HCT116 (cell line): ENCODE measurements at regions not wholly inside any gene's neighbourhood (a gene's known extent, or its start where the extent isn't known, plus 50 kb on each side); places are given as distances from the start of the nearest gene placed in this dataset.

Source experiments
- ATAC-seq: fragments of 200-7000 bp; cut with Tn5 transposase; 2 replicates; pipeline ENCODE4 v1.9.1; 2020; ENCODE audit warnings: mild to moderate bottlenecking, moderate library complexity
- BruUV-seq: library from RNA; stranded (reverse); fragments of 400-500 nt; replicated peaks from 2 replicates; lab custom pipeline; 2021; lab: Mats Ljungman, UMichigan
- CTCF ChIA-PET: fragments of 300-600 bp; sonication (Branson Sonifier 250); formaldehyde crosslinking; loops from one replicate; lab custom pipeline; 2021; ENCODE audit warnings: antibody characterized with exemption; lab: Charles Lee
- POLR2A ChIA-PET: fragments of 300-600, 350-600 bp; sonication (Branson Sonifier 250); formaldehyde crosslinking; loops from one replicate; lab custom pipeline; 2021; ENCODE audit warnings: antibody characterized with exemption; lab: Charles Lee
- RAD21 ChIA-PET, 2 experiments: fragments of 300-600 bp; sonication (Branson Sonifier 250); formaldehyde crosslinking; loops; one replicate each; lab custom pipeline; 2023; ENCODE audit warnings: low total read pairs in 2 of 2; ENCODE audit not compliant: uncharacterized antibody in 2 of 2, unreplicated experiment in 2 of 2, low non-redundant PET in 1 of 2; lab: Charles Lee
- DNase-seq: peaks from one replicate; pipeline ENCODE4 v3.0.0-alpha.2; 2010; ENCODE audit warnings: low read depth, low spot score
- H2AFZ ChIP-seq: fragments of 200-600 bp; shearing (Covaris generic), sonication (generic); 2 replicates; pipeline ENCODE4 v1.6.1; 2017; ENCODE audit warnings: low read depth, mixed run types, mixed read lengths, antibody characterized with exemption, low read length; ENCODE audit not compliant: poor library complexity, severe bottlenecking
- H3K27ac ChIP-seq: 2 replicates; pipeline ENCODE4 v1.5.1; 2012; ENCODE audit warnings: low read depth, low read length
- H3K27me3 ChIP-seq: fragments of 200-600 bp; sonication (generic); 2 replicates; pipeline ENCODE4 v1.6.1; 2016; ENCODE audit warnings: mixed run types, low read length, mixed read lengths; ENCODE audit not compliant: insufficient read depth
- H3K36me3 ChIP-seq, 2 experiments: fragments of 200-500 bp in 1 of 2; fragments of 200-600 bp in 1 of 2; sonication (Bioruptor generic) in 1 of 2; sonication (generic) in 1 of 2; 2 replicates each; pipeline versions ENCODE4 v1.5.1 to v1.6.1; 2014 to 2016; ENCODE audit warnings: low read length in 2 of 2, inconsistent platforms in 1 of 2, mixed read lengths in 1 of 2, mixed run types in 1 of 2; ENCODE audit not compliant: insufficient read depth in 2 of 2, control insufficient read depth in 1 of 2
- H3K4me1 ChIP-seq, 2 experiments: fragments of 200-600 bp in 1 of 2; sonication (generic) in 1 of 2; 2 replicates each; pipeline versions ENCODE4 v1.5.1 to v1.6.1; 2012 to 2017; ENCODE audit warnings: low read length in 2 of 2, inconsistent platforms in 1 of 2, mild to moderate bottlenecking in 1 of 2, mixed read lengths in 1 of 2, mixed run types in 1 of 2, moderate library complexity in 1 of 2; ENCODE audit not compliant: insufficient read depth in 2 of 2, control insufficient read depth in 1 of 2
- H3K4me2 ChIP-seq: fragments of 200-600 bp; sonication (generic); 2 replicates; pipeline ENCODE4 v1.6.1; 2017; ENCODE audit warnings: mixed run types, low read length, mixed read lengths
- H3K4me3 ChIP-seq, 2 experiments: fragments of 200-600 bp in 1 of 2; sonication (generic) in 1 of 2; replicated peaks in 1 of 2; 2 replicates each; pipeline ENCODE4 v1.5.1; 2011 to 2016; ENCODE audit warnings: low read length in 2 of 2, control low read depth in 1 of 2, low read depth in 1 of 2, mild to moderate bottlenecking in 1 of 2, mixed read lengths in 1 of 2, mixed run types in 1 of 2
- H3K79me2 ChIP-seq: fragments of 200-600 bp; sonication (generic); 2 replicates; pipeline ENCODE4 v1.6.1; 2017; ENCODE audit warnings: mild to moderate bottlenecking, mixed run types, low read length, moderate library complexity, mixed read lengths; ENCODE audit not compliant: insufficient read depth
- H3K9ac ChIP-seq: fragments of 200-600 bp; sonication (generic); 2 replicates; pipeline ENCODE4 v1.6.1; 2016; ENCODE audit warnings: low read length, mixed read lengths
- H3K9me2 ChIP-seq: fragments of 200-600 bp; sonication (generic), shearing (Covaris generic); 2 replicates; pipeline ENCODE4 v1.6.1; 2017; ENCODE audit warnings: mixed run types, mild to moderate bottlenecking, moderate library complexity; ENCODE audit not compliant: insufficient read depth
- H3K9me3 ChIP-seq, 2 experiments: fragments of 200-500 bp in 1 of 2; fragments of 200-600 bp in 1 of 2; sonication (Bioruptor generic) in 1 of 2; sonication (generic) in 1 of 2; 2 replicates each; pipeline ENCODE4 v1.6.1; 2014 to 2017; ENCODE audit warnings: low read length in 2 of 2, mixed read lengths in 2 of 2, inconsistent platforms in 1 of 2, low read depth in 1 of 2, mild to moderate bottlenecking in 1 of 2, mixed run types in 1 of 2, moderate library complexity in 1 of 2; ENCODE audit not compliant: control insufficient read depth in 1 of 2, insufficient read depth in 1 of 2
- H4K20me1 ChIP-seq: fragments of 200-600 bp; sonication (generic), shearing (Covaris generic); 2 replicates; pipeline ENCODE4 v1.6.1; 2017; ENCODE audit warnings: mixed run types, mild to moderate bottlenecking, moderate library complexity; ENCODE audit not compliant: insufficient read depth
- ELF1 ChIP-seq: IDR thresholded peaks from 2 replicates; pipeline ENCODE4 v1.6.1; 2012; ENCODE audit warnings: low read depth, borderline replicate concordance
- EZH2 ChIP-seq: fragments of 200-600 bp; sonication (generic); IDR thresholded peaks from 2 replicates; pipeline ENCODE4 v1.6.1; 2017; ENCODE audit warnings: antibody characterized with exemption, mixed run types
- JUND ChIP-seq: IDR thresholded peaks from 2 replicates; pipeline ENCODE4 v1.6.1; 2012
- POLR2A ChIP-seq: IDR thresholded peaks from 2 replicates; pipeline ENCODE4 v1.7.0; 2011; ENCODE audit warnings: borderline replicate concordance; ENCODE audit not compliant: insufficient read depth, insufficient read length; ENCODE audit errors: extremely low read depth
- POLR2AphosphoS5 ChIP-seq: IDR thresholded peaks from 2 replicates; pipeline ENCODE4 v1.6.1; 2011; ENCODE audit warnings: mild to moderate bottlenecking, low read depth, low read length, moderate library complexity
- RAD21 ChIP-seq: IDR thresholded peaks from 2 replicates; pipeline ENCODE4 v1.6.1; 2012; ENCODE audit warnings: low read depth, mild to moderate bottlenecking
- REST ChIP-seq: IDR thresholded peaks from 2 replicates; pipeline ENCODE4 v1.6.1; 2012; ENCODE audit warnings: low read depth
- SIN3A ChIP-seq: IDR thresholded peaks from 2 replicates; pipeline ENCODE4 v1.6.1; 2012; ENCODE audit warnings: low read depth
- SRF ChIP-seq: IDR thresholded peaks from 2 replicates; pipeline ENCODE4 v1.6.1; 2012; ENCODE audit warnings: low read depth
- YY1 ChIP-seq: IDR thresholded peaks from 2 replicates; pipeline ENCODE4 v1.6.1; 2011; ENCODE audit warnings: low read length, low read depth, moderate library complexity, mild to moderate bottlenecking; ENCODE audit not compliant: insufficient replicate concordance; ENCODE audit errors: extremely low read depth
- ZFX ChIP-seq: fragments of 450-650 bp; IDR thresholded peaks from 2 replicates; pipeline ENCODE4 v1.6.1; 2017
- intact Hi-C: fragments of 100-400 bp; cut with micrococcal nuclease; formaldehyde crosslinking; loops from 2 replicates; pipeline ENCODE4 v1.10.0; 2022

DNA sequence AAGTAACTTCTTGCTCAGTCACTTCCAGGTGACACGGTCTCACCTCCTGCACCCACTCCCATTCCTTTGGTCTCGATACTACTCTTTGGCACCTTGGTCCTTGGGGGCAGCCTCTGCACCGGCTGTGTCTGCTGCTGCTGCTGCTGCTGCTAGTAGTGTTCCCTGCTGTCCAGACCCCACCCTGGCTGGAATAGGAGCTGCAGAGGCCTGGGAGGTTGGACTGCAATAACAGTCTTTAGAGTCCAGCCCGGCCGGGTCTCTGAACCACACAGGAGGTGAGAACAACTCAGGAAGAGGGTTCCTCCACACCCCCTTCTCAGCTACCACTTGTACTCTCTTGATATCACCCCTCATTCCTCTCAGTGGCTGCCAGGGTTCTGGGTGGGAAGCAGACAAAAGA is 231.1 kb upstream of the NLRP1 start:
- no peak overlapping the region for H2AFZ ChIP-seq
- peaks cover 0 to 8% of the 10 kb centered on the region in 2 experiments; a peak in 1 of 4 replicates for H3K9me3 ChIP-seq
- peaks cover 0 to 2% of the 10 kb centered on the region in 2 experiments; a peak in 2 of 4 replicates for H3K4me1 ChIP-seq
- DNase-seq (no peak), ATAC-seq (no peak)
- no peaks in the 10 kb centered on the region for H3K9me2 ChIP-seq
- H4K20me1 ChIP-seq, result no peaks in the 10 kb centered on the region
- H3K36me3 ChIP-seq, result no peaks in the 10 kb centered on the region
- ChIA-PET CTCF (no interaction called here), POLR2A (no interaction called here), RAD21 (no interaction called here)
- H3K27ac ChIP-seq, result no peak overlapping the region
- no peaks in the 10 kb centered on the region; the same call in 1 of the 2 replicates for H3K27me3 ChIP-seq
- no peak overlapping the region for H3K4me2 ChIP-seq
- intact Hi-C loops, result no loop called here
- no peak overlapping the region for H3K9ac ChIP-seq
- H3K79me2 ChIP-seq, result no peaks in the 10 kb centered on the region
- TF ChIP-seq SIN3A, result no peak
- no peak for TF ChIP-seq POLR2A
- no peak for TF ChIP-seq ELF1
- TF ChIP-seq RAD21, result no peak
- no peak for TF ChIP-seq SRF
- no peak for TF ChIP-seq EZH2
- no peak for TF ChIP-seq ZFX
- TF ChIP-seq POLR2AphosphoS5, result no peak
- TF ChIP-seq REST, result no peak
- TF ChIP-seq JUND, result no peak
- no peak for TF ChIP-seq YY1
- no peak overlapping the region for H3K4me3 ChIP-seq
- BruUV-seq, result no TSS peak
